Stimulated activated naive CD4-positive, alpha-beta T cell (primary cell): ENCODE measurements at regions not wholly inside any gene's neighbourhood (a gene's known extent, or its start where the extent isn't known, plus 50 kb on each side); places are given as distances from the start of the nearest gene placed in this dataset.
"Not testable (repeated sequence)": the region's sequence is repeated elsewhere in the genome, so short reads cannot be mapped to it uniquely, and the experiment has no call there.

Experiments used
- DNase-seq, 6 experiments: peaks; one replicate each; lab custom pipeline; 2025; lab: John Stamatoyannopoulos, UW

DNA sequence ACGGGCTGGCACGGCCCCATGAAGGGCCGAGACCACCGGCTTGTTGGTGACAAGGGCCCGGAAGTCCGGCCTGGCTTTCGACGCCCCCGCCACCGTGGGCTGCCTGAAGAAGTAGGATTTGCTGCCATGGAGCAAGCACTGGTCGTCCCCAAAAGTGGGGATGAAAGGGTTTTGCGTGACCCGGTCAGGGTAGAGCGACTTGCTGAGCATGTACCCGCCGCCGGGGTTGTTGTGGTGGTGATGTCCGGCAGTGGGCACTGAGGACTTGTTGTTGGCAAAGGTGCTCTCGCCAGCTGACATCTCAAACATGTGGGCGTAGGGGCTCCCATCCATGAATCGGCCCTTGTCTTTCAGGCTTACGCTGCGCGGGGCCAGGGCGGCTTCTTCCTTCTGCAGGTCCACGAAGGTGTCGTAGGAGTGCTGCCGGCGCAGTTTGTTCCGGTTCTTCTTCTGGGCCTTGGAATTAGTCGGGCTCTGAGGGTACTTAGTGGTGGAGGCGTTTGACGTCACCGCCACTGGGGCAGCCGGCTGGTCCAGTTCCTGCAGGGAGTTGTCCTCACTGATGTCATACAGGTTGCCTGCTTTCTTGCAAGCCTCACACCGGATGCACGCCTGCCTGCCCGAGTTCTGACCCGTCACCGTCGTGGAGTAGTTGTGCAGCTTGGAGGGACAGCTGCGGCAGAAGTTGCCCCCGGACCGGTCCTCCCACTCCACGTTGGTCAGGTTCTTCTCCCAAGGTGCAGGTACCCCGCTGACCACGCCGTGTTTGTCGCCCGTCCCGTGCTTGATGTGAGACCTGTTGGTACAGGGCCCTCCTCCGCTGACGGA lies 366.6 kb downstream of the EMP1 start:
- no peak for DNase-seq

DNA sequence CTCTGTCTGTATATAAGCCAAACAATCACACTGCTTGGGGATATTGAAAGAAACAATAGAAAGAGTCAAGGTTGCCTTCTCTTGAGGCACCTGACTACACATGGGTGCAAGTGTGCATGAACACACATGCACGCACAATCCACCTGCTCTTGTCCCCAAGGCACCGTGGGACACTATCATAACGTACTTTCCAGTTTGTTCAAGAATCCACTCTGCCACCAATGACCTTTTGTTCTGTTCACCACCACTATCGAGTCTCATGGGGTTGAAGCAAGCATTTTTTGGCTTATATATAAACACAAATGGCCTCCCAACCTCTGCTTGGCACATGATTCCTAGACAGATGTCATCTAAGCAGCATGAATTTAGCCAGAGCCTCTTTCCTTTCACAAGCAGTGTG lies 365.4 kb downstream of the EMP1 start:
- DNase-seq, result no peak

DNA sequence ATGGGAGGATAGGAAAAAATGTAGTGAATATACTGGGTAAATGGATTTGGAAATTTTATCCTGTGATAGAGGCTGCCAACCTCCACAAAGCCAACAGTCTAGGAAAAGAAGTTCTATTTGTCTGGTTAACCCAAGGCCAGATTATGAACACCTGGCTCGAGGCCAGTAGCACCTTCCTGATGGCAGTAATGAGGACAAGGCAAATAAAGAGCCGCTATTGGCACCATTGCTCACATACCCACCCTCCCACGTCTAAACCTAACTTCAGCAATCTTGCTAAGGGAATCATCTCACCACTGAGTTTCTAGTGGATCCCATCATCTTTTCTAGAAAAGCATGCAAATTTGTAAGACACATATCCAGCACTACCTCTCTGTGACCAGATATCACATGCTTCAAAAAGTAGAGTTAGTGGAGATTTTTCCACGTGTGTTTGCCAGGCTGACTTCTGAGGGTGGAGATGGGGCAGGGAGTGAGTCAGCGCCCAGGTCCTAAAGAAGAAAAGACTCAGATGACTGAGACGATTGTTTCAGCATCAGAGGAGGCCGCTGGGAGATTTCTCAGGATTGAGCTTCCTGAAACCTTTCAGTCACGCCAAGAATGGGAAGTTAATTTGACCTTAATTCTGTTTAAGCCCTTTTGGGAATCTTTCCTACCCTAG lies 362.9 kb downstream of the EMP1 start:
- no peak for DNase-seq

DNA sequence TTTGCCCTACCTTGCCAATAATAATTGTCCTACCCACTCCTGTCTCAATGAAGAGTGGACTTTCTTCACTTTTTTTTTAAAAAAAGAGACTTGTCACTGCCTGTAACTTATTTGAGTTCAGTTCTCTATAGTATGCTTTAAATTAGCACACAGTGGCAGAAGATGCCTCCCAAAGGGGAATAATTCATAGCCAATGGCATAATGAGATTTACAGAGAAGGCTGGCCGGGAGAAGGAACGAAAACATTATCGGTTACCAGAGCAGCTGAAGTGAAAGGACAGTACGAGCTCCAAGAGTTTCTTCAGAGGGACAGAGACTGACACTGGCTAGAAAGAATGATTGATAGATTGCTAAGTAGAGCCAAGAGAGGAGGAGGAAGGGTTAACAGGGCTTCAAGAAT lies 356.3 kb downstream of the EMP1 start:
- DNase-seq, result no peak

DNA sequence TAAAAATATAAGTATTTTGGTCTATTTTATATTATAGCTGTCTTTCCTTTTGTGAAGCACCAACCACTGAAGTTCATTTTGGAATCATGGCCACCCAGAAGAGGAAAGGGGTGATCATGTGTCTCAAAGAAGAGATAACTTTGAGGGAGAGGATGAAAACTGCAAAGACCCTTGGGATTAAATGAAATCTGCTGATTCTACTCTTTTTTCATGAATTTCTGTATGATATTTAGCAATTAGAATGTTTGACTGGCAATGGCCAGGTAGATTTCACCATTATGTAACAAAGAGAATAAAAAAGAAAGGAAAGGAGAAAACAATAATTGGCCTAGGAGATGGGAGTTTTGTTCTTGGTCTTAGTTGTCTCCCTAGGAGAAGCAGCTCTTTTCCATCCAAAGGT lies 350.8 kb downstream of the EMP1 start:
- no peak for DNase-seq

DNA sequence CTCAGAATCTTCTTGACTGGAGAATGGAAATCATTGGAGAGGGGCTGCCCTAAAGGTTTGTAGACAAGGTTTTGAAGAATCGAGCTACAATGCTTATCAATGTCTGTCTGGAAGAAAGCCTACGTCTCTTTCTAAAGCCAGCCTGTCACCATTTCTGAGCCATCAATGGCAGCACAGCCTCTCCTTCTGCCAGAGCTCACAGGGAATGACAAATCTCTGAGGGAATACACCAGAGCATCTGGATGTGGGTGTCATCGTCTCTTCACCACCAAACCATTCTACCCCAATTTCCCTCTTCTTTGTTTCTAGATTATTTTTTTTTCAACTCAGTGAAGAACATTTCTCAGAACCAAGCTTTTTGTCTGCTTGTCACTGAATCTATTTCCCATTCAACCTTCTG lies 349.7 kb downstream of the EMP1 start:
- DNase-seq, result no peak

DNA sequence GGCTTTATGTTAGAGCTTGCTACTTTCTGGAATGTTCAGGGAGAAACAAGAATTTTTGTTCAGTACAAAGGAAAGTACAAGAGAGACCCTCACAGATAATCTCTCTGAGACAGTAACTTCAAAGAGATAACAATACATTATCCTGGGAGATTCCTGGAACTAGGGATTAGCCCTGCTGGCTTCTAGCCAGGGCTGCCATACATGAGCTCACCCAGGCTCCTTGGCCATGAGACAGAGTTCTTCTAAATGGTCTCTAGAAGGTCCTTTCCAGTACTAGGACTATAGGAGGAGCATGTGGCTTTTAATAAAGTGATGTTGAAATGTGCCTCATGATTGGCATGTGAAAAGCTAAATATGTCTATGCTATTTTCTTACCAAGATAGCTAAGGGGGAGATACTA lies 342.5 kb downstream of the EMP1 start:
- no peak for DNase-seq

DNA sequence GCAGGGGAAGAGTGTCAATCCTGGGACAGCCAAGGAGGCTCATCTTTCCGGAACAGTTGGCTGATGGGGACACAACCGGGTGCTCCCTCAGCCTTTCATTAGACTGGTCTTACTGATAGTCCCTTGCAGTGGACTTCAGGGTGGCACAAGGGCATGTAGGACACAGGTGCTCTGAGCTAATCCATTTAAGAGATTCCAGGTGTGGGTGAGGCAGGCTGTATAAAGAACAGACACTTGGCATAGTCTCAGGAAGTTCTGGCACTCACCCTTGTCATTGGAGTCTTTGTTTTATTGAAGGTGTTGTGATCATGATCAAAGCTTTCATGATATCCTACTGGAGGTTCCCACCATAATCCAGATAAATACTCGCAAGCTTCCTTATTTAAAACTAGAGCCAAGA lies 341.6 kb downstream of the EMP1 start:
- DNase-seq, result no peak

DNA sequence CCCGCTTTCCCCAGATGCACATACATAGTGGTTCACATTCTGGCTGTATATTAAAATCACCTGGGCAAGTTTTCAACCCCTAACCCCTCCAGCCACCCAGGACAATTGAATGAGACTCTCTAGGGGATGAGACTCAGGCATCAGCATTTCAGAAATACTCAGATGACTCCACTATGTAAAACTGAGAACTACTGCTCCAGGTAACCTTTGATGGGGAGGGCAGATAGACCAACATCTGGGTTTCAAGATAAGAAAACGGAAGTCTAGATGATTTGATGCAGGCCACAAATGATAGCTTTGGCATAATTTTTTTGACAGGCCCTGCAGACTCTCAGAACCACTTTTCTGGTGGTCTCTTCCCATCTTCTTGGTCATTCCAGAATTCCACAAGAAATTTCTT lies 341.1 kb downstream of the EMP1 start:
- no peak for DNase-seq

DNA sequence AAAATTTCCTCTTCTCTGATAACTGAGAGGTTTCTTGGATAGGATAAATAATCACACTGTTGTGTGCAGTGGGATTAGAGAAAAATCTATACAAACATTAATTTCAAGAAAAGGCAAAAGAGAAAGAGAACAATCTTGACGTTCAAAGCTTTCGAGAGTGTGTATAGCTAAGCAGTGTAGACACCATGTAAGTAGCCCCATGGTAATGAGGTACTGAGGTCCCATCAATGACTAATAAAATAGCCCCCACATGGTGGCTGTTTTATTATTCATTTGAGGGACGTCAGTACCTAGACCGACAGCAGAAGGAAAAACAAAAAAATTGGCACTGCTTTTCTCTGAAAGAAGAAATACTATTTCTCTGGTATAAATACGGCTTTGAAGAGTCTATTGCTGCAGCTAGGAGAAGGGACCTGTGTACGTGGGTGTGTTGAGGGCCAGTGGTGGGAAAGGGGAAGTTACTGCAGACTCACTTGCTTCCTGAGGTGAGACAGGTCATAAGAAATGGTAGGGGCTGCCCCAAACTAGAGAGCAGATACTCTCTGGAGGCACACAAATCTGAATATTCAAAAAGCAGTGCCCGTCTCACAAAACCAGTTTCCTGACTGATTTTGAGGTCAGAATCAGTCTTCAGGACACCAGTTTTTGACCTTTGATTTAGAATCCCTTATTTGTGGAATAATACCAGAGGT lies 339.8 kb downstream of the EMP1 start:
- no peak for DNase-seq

DNA sequence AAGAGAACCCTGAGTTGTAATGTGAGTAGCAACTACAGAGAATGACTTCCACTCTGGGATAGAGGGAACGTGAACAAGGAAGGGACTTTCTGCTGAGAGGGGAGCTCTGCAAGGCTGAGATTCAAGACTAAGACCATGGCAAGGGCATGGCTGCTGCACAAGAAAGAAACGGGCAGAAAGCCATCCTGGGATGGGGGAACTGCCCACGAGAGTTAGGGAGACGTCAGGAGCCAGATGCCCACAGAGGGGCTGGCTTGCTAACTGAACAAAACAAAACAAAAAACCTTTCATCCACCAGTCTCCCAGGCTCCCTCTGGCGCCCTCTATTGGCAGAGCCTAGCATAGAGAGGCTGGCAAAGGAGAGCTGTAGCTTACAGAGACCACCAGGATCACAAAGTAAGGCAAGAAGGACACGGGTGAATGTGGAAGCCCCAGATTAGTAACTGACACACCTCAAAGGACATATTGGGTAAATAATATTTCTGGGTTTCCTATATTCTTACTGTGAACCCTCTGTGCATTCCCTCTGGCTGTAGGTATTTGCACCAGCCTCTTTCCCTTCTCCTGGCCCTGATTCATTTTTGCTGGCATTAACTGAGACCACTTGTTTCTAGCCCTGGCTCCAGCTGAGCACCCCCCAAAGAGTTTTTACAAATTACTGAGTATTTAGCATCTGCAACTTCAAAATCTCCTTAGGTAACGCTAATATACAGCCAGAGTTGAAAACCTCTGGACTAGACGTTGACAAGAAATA lies 338.3 kb downstream of the EMP1 start:
- no peak for DNase-seq

DNA sequence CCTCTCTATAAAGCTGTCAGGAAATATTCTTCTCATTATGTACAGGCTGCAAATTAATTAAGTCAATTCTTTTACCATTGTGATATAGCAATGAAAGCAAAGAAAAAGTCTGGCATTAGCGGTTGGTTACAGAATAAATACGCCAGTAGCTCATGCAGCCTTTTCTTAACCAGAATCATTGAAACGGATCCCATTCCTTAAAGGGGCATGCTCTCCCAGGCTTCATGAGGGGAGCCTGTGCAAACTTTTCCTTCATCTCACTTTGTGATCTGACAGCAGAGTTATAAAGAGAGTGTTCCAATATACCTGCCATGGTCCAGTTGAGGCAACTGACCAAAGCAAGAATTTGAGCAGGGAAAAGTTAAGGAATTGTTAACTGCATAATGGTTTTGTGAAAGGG lies 337.7 kb downstream of the EMP1 start:
- no peak for DNase-seq

DNA sequence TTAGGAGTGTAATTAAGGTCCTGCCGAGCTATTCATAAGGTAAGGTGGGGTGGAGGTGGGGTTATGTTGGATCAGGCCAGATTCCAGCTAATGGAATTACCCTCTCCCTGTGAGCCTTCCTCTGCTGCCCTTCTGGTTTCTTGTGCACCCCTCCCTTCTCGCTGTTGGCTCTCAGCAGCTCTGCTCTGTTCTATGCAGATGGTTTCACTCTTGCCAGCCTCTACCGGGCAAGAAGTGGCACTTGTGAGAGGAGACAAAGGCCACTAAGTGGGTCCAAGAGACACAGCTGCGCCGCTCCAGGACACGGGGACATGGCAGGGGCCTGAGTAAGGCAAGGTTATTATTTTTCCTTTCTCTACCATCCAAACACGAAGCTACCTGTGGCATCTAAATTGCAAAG lies 334.4 kb downstream of the EMP1 start:
- DNase-seq, result no peak

DNA sequence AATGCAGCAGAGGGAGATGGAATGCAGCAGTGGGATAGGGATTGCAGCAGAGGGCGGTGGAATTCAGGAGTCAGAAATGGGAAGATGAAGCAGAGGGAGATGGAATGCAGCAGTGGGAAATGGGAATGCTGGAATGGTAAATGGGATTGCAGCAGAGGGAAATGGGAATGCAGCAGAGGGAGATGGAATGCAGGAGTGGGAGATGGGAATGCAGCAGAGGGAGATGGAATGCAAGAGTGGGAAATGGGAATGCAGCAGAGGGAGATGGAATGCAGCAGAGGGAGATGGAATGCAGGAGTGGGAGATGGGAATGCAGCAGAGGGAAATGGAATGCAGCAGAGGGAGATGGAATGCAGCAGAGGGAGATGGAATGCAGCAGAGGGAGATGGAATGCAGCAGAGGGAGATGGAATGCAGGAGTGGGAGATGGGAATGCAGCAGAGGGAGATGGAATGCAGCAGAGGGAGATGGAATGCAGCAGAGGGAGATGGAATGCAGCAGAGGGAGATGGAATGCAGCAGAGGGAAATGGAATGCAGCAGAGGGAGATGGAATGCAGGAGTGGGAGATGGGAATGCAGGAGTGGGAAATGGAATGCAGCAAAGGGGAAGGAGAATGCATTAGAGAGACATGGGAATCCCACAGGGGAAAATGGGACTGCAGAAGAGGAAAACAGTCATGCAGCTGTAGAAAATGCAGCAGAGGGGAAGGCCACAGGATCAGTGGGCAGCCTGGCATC lies 329.8 kb downstream of the EMP1 start:
- DNase-seq, result not testable (repeated sequence)

DNA sequence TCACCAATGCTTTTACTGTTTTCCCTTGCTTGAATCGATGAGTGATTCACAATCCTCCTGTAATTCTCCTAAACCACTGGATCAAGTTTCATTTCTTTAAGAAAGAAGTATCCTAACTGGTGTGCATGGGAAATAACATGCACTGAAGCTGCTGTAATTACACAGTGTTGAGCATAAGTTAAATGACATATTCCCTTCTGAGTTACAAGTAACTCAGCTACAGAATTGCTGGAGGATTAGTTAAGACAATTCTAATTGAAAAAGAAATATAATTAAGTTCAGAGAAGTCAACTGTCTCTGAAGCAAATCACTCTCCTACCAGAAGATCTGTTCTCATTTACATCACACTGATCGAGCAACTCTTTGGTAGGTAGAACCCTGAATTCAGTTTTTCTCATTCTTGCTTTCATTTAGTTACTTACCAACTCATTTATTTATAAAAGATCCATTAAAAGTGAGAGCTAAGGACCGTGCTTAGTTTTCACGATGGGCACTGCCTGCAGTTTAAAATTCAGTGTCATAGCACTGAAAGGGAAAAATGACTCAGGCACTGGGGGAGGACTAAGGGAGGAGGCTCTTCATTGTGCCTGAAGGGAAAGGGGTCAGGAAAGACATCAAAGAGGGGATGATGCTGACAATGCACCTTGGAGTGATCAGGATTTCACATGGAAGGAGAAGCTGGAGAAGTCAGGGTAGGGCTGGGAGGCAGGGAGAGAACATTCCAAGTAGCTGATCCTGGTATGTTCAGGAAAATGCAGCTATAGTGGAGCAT lies 327.2 kb downstream of the EMP1 start:
- DNase-seq, result no peak

DNA sequence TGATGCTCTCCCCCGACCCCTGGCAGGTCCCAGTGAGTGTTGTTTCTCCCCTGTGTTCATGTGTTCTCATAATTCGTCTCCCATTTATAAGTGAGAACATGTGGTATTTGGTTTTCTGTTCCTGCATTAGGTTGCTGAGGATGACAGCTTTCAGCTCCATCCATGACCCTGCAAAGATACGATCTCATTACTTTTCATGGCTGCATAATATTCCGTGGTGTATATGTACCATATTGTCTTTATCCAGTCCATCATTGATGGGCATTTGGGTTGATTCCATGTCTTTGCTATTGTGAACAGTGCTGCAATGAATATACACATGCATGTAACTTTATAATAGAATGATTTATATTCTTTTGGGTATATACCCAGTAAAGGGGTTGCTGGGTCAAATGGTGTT lies 321.5 kb downstream of the EMP1 start:
- not testable (repeated sequence) for DNase-seq

DNA sequence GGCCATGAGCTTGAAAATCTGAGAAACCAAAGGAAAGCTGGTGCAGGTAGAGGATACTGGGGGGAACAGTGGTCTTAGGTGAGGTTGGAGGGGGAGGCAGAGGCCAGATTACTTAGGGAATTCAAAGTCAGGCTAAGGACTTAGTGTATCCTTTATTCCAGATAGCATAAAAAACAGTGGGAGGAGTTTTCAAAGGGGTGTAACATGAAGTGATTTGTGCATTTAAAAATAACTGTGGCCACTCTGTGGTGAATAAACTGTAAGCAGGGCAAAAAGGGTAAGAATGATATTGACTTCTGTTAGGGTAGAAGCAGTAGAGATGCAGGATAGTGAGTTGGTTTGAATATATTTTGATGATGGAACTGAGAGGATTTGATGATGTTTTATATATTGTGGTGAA lies 313.2 kb downstream of the EMP1 start:
- no peak for DNase-seq

DNA sequence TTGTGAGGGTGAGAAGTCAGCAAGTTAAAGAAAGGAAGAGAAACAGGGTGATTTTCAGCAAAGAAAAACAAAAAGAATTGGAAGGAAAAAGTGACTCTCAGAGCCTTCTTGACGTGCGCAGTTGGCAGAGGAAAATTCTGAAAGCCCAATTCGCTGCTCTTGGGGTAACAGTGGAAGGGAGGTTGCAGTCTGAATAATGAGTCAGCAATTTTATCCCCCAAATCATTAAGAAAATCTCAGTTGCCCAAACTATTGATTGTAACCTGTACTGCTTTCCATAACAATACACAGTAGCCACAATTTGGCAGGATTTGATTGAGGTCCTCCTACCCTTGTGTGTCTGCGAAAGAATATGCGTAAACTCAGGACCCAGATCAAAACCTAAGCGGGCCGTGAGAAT lies 309.1 kb downstream of the EMP1 start:
- DNase-seq, result no peak

DNA sequence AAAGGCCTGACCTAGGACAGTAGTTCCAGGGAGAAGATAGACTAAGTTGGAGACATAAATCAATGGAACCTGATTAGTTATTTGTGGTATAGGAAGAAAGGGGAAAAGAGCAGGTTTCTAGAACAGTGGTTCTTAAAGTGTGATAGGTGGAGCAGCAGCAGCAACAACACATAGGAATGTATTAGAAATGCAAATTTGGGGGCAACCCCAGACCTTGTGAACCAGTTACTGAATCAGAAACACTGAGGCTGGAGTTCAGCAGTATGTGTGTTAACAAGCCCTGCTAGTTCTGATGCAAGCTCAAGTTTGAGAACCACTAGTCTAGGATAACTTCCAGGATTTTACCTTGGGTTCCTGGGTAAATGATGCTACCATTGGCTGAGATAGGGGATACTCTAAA lies 308.7 kb downstream of the EMP1 start:
- no peak for DNase-seq

DNA sequence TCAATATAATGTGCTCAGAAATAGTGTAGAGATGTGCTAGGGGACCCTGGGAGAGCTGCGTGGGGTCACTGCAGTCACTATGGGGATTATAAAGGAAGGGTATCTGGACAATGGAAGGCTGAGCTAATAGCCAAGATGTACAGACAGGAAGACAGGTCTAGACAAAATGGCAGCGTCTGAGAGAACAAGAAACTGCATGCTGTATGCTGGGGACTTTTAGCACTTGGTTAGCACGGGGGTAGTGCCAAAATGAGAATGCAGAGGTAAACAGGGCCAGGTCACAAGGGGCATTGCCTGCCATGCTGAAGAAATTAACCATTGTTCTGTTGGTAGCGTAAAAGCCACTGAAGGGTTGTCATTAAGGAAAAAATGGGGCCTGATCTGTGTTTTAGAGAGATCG lies 308.2 kb downstream of the EMP1 start:
- no peak for DNase-seq

DNA sequence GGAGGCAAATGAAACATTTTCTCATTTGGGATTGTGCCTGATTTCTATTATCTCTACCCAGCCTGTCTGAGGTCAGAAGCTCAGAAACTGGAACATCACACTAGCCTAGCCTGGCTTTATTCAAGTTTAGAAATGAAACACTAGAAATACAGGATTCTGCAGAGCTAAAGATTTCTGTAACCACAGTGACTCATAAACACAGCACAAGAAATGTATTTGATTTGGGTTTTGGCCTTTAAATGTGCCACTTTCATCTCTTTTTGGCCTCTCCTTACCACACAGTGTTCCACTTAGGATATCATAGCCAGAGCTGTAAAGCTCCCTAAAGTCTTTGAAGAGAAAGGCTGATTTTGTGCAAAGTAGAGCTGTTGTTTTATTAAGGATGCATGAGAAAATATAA lies 307.5 kb downstream of the EMP1 start:
- DNase-seq, result no peak
